Breast epithelium (tissue), 3 donors: ENCODE measurements at regions not wholly inside any gene's neighbourhood (a gene's known extent, or its start where the extent isn't known, plus 50 kb on each side); places are given as distances from the start of the nearest gene placed in this dataset.

Source experiments
- POLR2A ChIP-seq: fragments of 450-650 bp; IDR thresholded peaks from one replicate; pipeline ENCODE4 v1.6.1; 2016; ENCODE audit warnings: antibody characterized with exemption, mild to moderate bottlenecking, moderate library complexity
- TF ChIP-seq, protein P1 (sequence below), 3 donors: fragments of 450-650 bp; IDR thresholded peaks; one replicate each; pipeline ENCODE4 v1.5.1; 2016 to 2017; ENCODE audit warnings: antibody characterized with exemption in 3 of 3, mild to moderate bottlenecking in 3 of 3, moderate library complexity in 3 of 3

DNA sequence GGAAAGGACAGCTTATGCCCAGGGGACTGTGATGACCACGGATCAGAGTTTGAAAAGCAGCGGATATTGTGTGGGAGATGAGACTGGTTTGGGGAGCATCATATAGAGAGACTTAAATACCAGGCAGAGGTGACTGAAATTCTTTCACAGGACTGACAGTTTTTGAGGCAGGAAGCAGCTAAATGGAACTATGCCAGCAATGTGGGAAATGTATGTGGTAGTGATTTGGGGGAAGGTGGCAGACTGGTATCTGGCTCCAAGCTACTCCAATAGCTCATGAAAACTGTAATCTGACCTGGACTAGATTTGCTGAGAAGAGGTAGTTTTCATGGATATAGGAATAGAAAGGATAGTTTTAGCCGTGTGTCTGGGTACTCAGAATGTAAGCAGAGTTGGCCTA is 592.6 kb downstream of the REEP3 start:
- TF ChIP-seq POLR2A = no peak
- TF ChIP-seq, protein P1, sequence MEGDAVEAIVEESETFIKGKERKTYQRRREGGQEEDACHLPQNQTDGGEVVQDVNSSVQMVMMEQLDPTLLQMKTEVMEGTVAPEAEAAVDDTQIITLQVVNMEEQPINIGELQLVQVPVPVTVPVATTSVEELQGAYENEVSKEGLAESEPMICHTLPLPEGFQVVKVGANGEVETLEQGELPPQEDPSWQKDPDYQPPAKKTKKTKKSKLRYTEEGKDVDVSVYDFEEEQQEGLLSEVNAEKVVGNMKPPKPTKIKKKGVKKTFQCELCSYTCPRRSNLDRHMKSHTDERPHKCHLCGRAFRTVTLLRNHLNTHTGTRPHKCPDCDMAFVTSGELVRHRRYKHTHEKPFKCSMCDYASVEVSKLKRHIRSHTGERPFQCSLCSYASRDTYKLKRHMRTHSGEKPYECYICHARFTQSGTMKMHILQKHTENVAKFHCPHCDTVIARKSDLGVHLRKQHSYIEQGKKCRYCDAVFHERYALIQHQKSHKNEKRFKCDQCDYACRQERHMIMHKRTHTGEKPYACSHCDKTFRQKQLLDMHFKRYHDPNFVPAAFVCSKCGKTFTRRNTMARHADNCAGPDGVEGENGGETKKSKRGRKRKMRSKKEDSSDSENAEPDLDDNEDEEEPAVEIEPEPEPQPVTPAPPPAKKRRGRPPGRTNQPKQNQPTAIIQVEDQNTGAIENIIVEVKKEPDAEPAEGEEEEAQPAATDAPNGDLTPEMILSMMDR (IDR thresholded peaks at IDR 0.05) = no peak
